Glutamatergic neuron (in vitro differentiated cells): ENCODE measurements at regions not wholly inside any gene's neighbourhood (a gene's known extent, or its start where the extent isn't known, plus 50 kb on each side); places are given as distances from the start of the nearest gene placed in this dataset.

ENCODE experiments used
- DNase-seq: peaks from one replicate; pipeline ENCODE4 v3.0.0; 2022
- H3K27ac Mint-ChIP-seq: one replicate; pipeline ENCODE4 v1.8.0; 2020; ENCODE audit warnings: mild to moderate bottlenecking, mixed read lengths, inconsistent platforms; ENCODE audit not compliant: unreplicated experiment
- H3K27me3 Mint-ChIP-seq: one replicate; pipeline ENCODE4 v1.8.0; 2020; ENCODE audit warnings: mild to moderate bottlenecking, moderate library complexity, mixed read lengths, inconsistent platforms; ENCODE audit not compliant: unreplicated experiment
- H3K36me3 Mint-ChIP-seq: one replicate; pipeline ENCODE4 v1.8.0; 2020; ENCODE audit warnings: mild to moderate bottlenecking, mixed read lengths, inconsistent platforms; ENCODE audit not compliant: unreplicated experiment
- H3K4me1 Mint-ChIP-seq: one replicate; pipeline ENCODE4 v1.8.0; 2020; ENCODE audit warnings: mild to moderate bottlenecking, low read depth, mixed read lengths, inconsistent platforms; ENCODE audit not compliant: unreplicated experiment
- H3K4me3 Mint-ChIP-seq: one replicate; pipeline ENCODE4 v1.8.0; 2020; ENCODE audit warnings: mild to moderate bottlenecking, mixed read lengths, inconsistent platforms; ENCODE audit not compliant: unreplicated experiment
- H3K9me3 Mint-ChIP-seq: one replicate; pipeline ENCODE4 v1.8.0; 2020; ENCODE audit warnings: mild to moderate bottlenecking, moderate library complexity, mixed read lengths, inconsistent platforms; ENCODE audit not compliant: unreplicated experiment
- CTCF ChIP-seq: fragments of 200-600 bp; sonication (generic); IDR thresholded peaks from one replicate; pipeline ENCODE4 v1.5.0; 2021; ENCODE audit not compliant: partially characterized antibody, unreplicated experiment

- Mint-ChIP-seq H3K27ac (no peak overlapping the region), H3K4me1 (no peaks in the 10 kb centered on the region), H3K9me3 (no peaks in the 10 kb centered on the region), H3K27me3 (no peaks in the 10 kb centered on the region), H3K36me3 (peaks cover 1% of the 10 kb centered on the region), H3K4me3 (no peak overlapping the region)
- DNase-seq: no peak
- no peak for TF ChIP-seq CTCF
These were observed 369.9 kb downstream of the FSIP2 start for GRCh38 chr2:186108470-186108869.

GRCh38 chr2:186113284-186113683 is 372.8 kb upstream of the ZC3H15 start:
- H3K27me3 Mint-ChIP-seq: no peaks in the 10 kb centered on the region
- no peaks in the 10 kb centered on the region for H3K4me1 Mint-ChIP-seq
- no peak overlapping the region for H3K4me3 Mint-ChIP-seq
- peaks cover 1% of the 10 kb centered on the region for H3K9me3 Mint-ChIP-seq
- no peak for TF ChIP-seq CTCF
- DNase-seq: no peak
- no peak overlapping the region for H3K27ac Mint-ChIP-seq
- peaks cover 12% of the 10 kb centered on the region for H3K36me3 Mint-ChIP-seq

- Mint-ChIP-seq H3K4me3 (no peak overlapping the region), H3K9me3 (no peaks in the 10 kb centered on the region), H3K36me3 (no peaks in the 10 kb centered on the region), H3K27ac (no peak overlapping the region), H3K4me1 (peaks cover 8% of the 10 kb centered on the region), H3K27me3 (no peaks in the 10 kb centered on the region)
- no peak for TF ChIP-seq CTCF
- no peak for DNase-seq
These were observed 360.9 kb upstream of the ZC3H15 start for GRCh38 chr2:186125156-186125555.

GRCh38 chr2:186125625-186126024 is 360.4 kb upstream of the ZC3H15 start:
- Mint-ChIP-seq H3K36me3 (no peaks in the 10 kb centered on the region), H3K4me3 (no peak overlapping the region), H3K4me1 (peaks cover 8% of the 10 kb centered on the region), H3K27ac (no peak overlapping the region), H3K9me3 (no peaks in the 10 kb centered on the region), H3K27me3 (no peaks in the 10 kb centered on the region)
- no peak for DNase-seq
- no peak for TF ChIP-seq CTCF

- H3K4me1 Mint-ChIP-seq: peaks cover 11% of the 10 kb centered on the region
- no peaks in the 10 kb centered on the region for H3K27me3 Mint-ChIP-seq
- TF ChIP-seq CTCF: no peak
- no peak overlapping the region for H3K4me3 Mint-ChIP-seq
- DNase-seq: no peak
- H3K9me3 Mint-ChIP-seq: peaks cover 1% of the 10 kb centered on the region
- H3K36me3 Mint-ChIP-seq: no peaks in the 10 kb centered on the region
- no peak overlapping the region for H3K27ac Mint-ChIP-seq
These were observed 359.9 kb upstream of the ZC3H15 start for GRCh38 chr2:186126181-186126580.
